MM.1S (cell line): ENCODE measurements at regions not wholly inside any gene's neighbourhood (a gene's known extent, or its start where the extent isn't known, plus 50 kb on each side); places are given as distances from the start of the nearest gene placed in this dataset.

Experiments used
- DNase-seq: peaks from one replicate; pipeline ENCODE4 v3.0.0-alpha.2; 2015
- H2AFZ ChIP-seq: fragments of 300-600 bp; sonication (generic); 2 replicates; pipeline ENCODE4 v1.6.0; 2016; ENCODE audit warnings: antibody characterized with exemption, low read length
- H3F3A ChIP-seq: fragments of 300-600 bp; sonication (generic); 2 replicates; pipeline ENCODE4 v1.6.1; 2016; ENCODE audit warnings: mild to moderate bottlenecking, antibody characterized with exemption, low read length, moderate library complexity, mixed read lengths; ENCODE audit not compliant: insufficient read depth
- H3K27ac ChIP-seq: fragments of 300-600 bp; sonication (generic); 2 replicates; pipeline ENCODE4 v1.5.1; 2016; ENCODE audit warnings: mild to moderate bottlenecking, low read length
- H3K27me3 ChIP-seq: fragments of 300-600 bp; sonication (generic); replicated peaks from 2 replicates; pipeline ENCODE4 v1.6.0; 2016; ENCODE audit warnings: low read length; ENCODE audit not compliant: insufficient read depth
- H3K36me3 ChIP-seq: fragments of 300-600 bp; sonication (generic); replicated peaks from 2 replicates; pipeline ENCODE4 v1.6.1; 2016; ENCODE audit warnings: mild to moderate bottlenecking, low read length, mixed read lengths; ENCODE audit not compliant: insufficient read depth
- H3K4me1 ChIP-seq: fragments of 300-600 bp; sonication (generic); 2 replicates; pipeline ENCODE4 v1.6.1; 2016; ENCODE audit warnings: low read length, mixed read lengths
- H3K4me2 ChIP-seq: fragments of 300-600 bp; sonication (generic); 2 replicates; pipeline ENCODE4 v1.6.0; 2016; ENCODE audit warnings: low read depth, low read length
- H3K4me3 ChIP-seq: fragments of 300-600 bp; sonication (generic); 2 replicates; pipeline ENCODE4 v1.5.1; 2016; ENCODE audit warnings: low read length, mixed read lengths
- H3K79me2 ChIP-seq: fragments of 300-600 bp; sonication (generic); 2 replicates; pipeline ENCODE4 v1.6.1; 2016; ENCODE audit warnings: mixed run types, low read length, mixed read lengths
- H3K9ac ChIP-seq: fragments of 300-600 bp; sonication (generic); 2 replicates; pipeline ENCODE4 v1.6.1; 2016; ENCODE audit warnings: low read length, mixed read lengths
- H3K9me2 ChIP-seq: fragments of 300-600 bp; sonication (generic); replicated peaks from 2 replicates; pipeline ENCODE4 v1.6.1; 2016; ENCODE audit warnings: mild to moderate bottlenecking, low read length, mixed read lengths; ENCODE audit not compliant: insufficient read depth
- H3K9me3 ChIP-seq: fragments of 300-600 bp; sonication (generic); replicated peaks from 2 replicates; pipeline ENCODE4 v1.6.1; 2016; ENCODE audit warnings: mild to moderate bottlenecking, low read length, mixed read lengths; ENCODE audit not compliant: insufficient read depth
- H4K20me1 ChIP-seq: fragments of 300-600 bp; sonication (generic); 2 replicates; pipeline ENCODE4 v1.6.1; 2016; ENCODE audit warnings: mild to moderate bottlenecking, low read length, moderate library complexity, mixed read lengths; ENCODE audit not compliant: insufficient read depth
- CTCF ChIP-seq: fragments of 300-600 bp; sonication (generic); IDR thresholded peaks from 2 replicates; pipeline ENCODE4 v1.5.1; 2016; ENCODE audit warnings: antibody characterized with exemption, low read length, mixed read lengths
- EZH2 ChIP-seq: fragments of 300-600 bp; sonication (generic); optimal IDR thresholded peaks from 2 replicates; pipeline ENCODE3; 2017; ENCODE audit warnings: low read depth, mild to moderate bottlenecking, antibody characterized with exemption, low read length, mixed read lengths
- EZH2phosphoT487 ChIP-seq: fragments of 300-600 bp; sonication (generic); IDR thresholded peaks from 2 replicates; pipeline ENCODE4 v1.6.1; 2018; ENCODE audit warnings: antibody characterized with exemption, low read length

- Histone ChIP-seq H3K4me1 (no peaks in the 10 kb centered on the region), H3K27ac (no peak overlapping the region), H3K4me3 (no peak overlapping the region), H3K79me2 (no peaks in the 10 kb centered on the region), H3K9ac (no peak overlapping the region), H3K9me2 (no peaks in the 10 kb centered on the region), H4K20me1 (no peaks in the 10 kb centered on the region), H3F3A (no peaks in the 10 kb centered on the region), H3K4me2 (no peak overlapping the region), H3K36me3 (no peaks in the 10 kb centered on the region), H3K9me3 (no peaks in the 10 kb centered on the region), H3K27me3 (no peaks in the 10 kb centered on the region), H2AFZ (no peak overlapping the region)
- no peak for DNase-seq
- no peak for TF ChIP-seq CTCF
- TF ChIP-seq EZH2phosphoT487, result no peak
- TF ChIP-seq EZH2, result no peak
These were observed 169.9 kb downstream of the CPE start for GRCh38 chr4:165548702-165549101.

- H3K4me3 ChIP-seq, result no peak overlapping the region
- H3K79me2 ChIP-seq, result no peaks in the 10 kb centered on the region
- H3K27ac ChIP-seq, result no peak overlapping the region
- no peaks in the 10 kb centered on the region for H3K9me2 ChIP-seq
- no peak overlapping the region for H3K9ac ChIP-seq
- no peaks in the 10 kb centered on the region for H3K27me3 ChIP-seq
- no peaks in the 10 kb centered on the region for H3K9me3 ChIP-seq
- no peaks in the 10 kb centered on the region for H3K36me3 ChIP-seq
- H4K20me1 ChIP-seq, result no peaks in the 10 kb centered on the region
- no peak for DNase-seq
- no peak overlapping the region for H2AFZ ChIP-seq
- H3K4me1 ChIP-seq, result no peaks in the 10 kb centered on the region
- TF ChIP-seq EZH2phosphoT487 (no peak), EZH2 (no peak), CTCF (no peak)
- no peak overlapping the region for H3K4me2 ChIP-seq
- H3F3A ChIP-seq, result no peaks in the 10 kb centered on the region
These were observed 174.5 kb downstream of the CPE start for GRCh38 chr4:165553221-165553810.

GRCh38 chr4:165555302-165555701 lies 176.5 kb downstream of the CPE start:
- no peaks in the 10 kb centered on the region for H3F3A ChIP-seq
- no peaks in the 10 kb centered on the region for H3K79me2 ChIP-seq
- no peak for TF ChIP-seq EZH2phosphoT487
- no peak for TF ChIP-seq CTCF
- no peak for TF ChIP-seq EZH2
- no peak overlapping the region for H3K9ac ChIP-seq
- no peaks in the 10 kb centered on the region for H3K9me3 ChIP-seq
- H2AFZ ChIP-seq, result no peak overlapping the region
- H3K27ac ChIP-seq, result no peak overlapping the region
- no peaks in the 10 kb centered on the region for H3K4me1 ChIP-seq
- no peak overlapping the region for H3K4me3 ChIP-seq
- H4K20me1 ChIP-seq, result no peaks in the 10 kb centered on the region
- H3K36me3 ChIP-seq, result no peaks in the 10 kb centered on the region
- no peak overlapping the region for H3K4me2 ChIP-seq
- H3K9me2 ChIP-seq, result no peaks in the 10 kb centered on the region
- no peaks in the 10 kb centered on the region for H3K27me3 ChIP-seq
- DNase-seq, result no peak
